Mesothelial cell of epicardium (in vitro differentiated cells): ENCODE measurements at regions not wholly inside any gene's neighbourhood (a gene's known extent, or its start where the extent isn't known, plus 50 kb on each side); places are given as distances from the start of the nearest gene placed in this dataset.

Experiments used
- DNase-seq, 2 experiments: peaks; one replicate each; pipeline ENCODE4 v3.0.0; 2021; ENCODE audit warnings: low spot score in 2 of 2; ENCODE audit not compliant: unreplicated experiment in 2 of 2
- H3K27ac Mint-ChIP-seq: 2 replicates; pipeline ENCODE4 v1.8.0; 2021; ENCODE audit warnings: mixed read lengths
- H3K27me3 Mint-ChIP-seq: 2 replicates; pipeline ENCODE4 v1.8.0; 2021; ENCODE audit warnings: low read depth, mixed read lengths
- H3K36me3 Mint-ChIP-seq: 2 replicates; pipeline ENCODE4 v1.8.0; 2021; ENCODE audit warnings: mixed read lengths
- H3K4me1 Mint-ChIP-seq: 2 replicates; pipeline ENCODE4 v1.8.0; 2021; ENCODE audit warnings: mixed read lengths
- H3K4me3 Mint-ChIP-seq: 2 replicates; pipeline ENCODE4 v1.8.0; 2021; ENCODE audit warnings: mild to moderate bottlenecking, moderate library complexity, mixed read lengths
- H3K9me3 Mint-ChIP-seq: 2 replicates; pipeline ENCODE4 v1.8.0; 2021; ENCODE audit warnings: mixed read lengths
- CTCF ChIP-seq: fragments of 200-600 bp; sonication (generic); IDR thresholded peaks from one replicate; pipeline ENCODE4 v1.5.0; 2021; ENCODE audit warnings: antibody characterized with exemption; ENCODE audit not compliant: unreplicated experiment

- no peaks in the 10 kb centered on the region for H3K4me1 Mint-ChIP-seq
Measured at GRCh38 chr4:138758876-138759553, 256.6 kb upstream of the NOCT start.

DNA sequence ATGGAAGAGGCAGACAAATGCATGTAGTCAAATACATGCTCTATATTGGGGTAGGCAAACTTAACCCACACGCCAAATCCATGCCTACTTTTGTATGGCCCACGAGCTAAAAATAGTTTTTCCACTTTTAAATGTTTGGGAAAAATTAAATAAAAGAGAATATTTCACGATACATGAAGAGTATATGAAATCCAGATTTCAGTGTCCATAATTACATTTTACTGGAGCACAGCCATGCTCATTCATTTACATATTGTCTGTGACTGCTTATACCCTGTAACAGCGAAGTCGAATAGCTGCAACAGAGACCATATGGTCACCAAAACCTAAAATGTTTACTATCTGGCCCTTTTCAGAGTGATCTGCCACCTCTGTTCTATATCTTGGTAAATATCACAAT is 257.4 kb upstream of the NOCT start:
- H3K4me3 Mint-ChIP-seq, result no peak overlapping the region
- H3K27me3 Mint-ChIP-seq, result no peaks in the 10 kb centered on the region
- H3K27ac Mint-ChIP-seq, result no peak overlapping the region
- peaks cover 14% of the 10 kb centered on the region for H3K9me3 Mint-ChIP-seq
- DNase-seq, result no peak
- no peak for TF ChIP-seq CTCF
- H3K4me1 Mint-ChIP-seq, result no peaks in the 10 kb centered on the region
- H3K36me3 Mint-ChIP-seq, result no peaks in the 10 kb centered on the region

More at GRCh38 chr4:138758876-138759553, 256.6 kb upstream of the NOCT start:
- Mint-ChIP-seq H3K27me3 (no peaks in the 10 kb centered on the region), H3K36me3 (no peaks in the 10 kb centered on the region), H3K4me3 (no peak overlapping the region), H3K9me3 (peaks cover 6% of the 10 kb centered on the region), H3K27ac (no peak overlapping the region)
- TF ChIP-seq CTCF, result no peak
- DNase-seq, result no peak

DNA sequence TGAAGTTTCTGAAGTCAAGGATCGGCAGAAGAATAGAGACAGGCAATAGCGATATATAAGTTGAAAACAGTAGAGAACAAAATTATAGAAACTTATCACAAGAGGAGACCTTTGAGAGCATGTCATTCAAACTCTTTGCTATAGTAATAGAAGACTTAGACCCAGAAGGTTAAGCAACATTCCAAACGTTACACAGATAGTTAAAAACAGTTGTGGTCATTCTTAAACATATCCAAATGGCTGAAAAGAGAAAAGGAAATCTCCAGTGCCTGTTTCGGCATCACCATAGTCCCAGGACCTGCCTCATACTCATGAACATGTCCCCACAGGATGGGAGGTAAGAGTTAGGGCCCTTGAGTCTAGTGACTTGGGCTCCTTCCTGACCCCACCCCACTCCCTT is 258.1 kb upstream of the NOCT start:
- H3K27ac Mint-ChIP-seq, result no peak overlapping the region
- H3K4me3 Mint-ChIP-seq, result no peak overlapping the region
- H3K27me3 Mint-ChIP-seq, result no peaks in the 10 kb centered on the region

DNA sequence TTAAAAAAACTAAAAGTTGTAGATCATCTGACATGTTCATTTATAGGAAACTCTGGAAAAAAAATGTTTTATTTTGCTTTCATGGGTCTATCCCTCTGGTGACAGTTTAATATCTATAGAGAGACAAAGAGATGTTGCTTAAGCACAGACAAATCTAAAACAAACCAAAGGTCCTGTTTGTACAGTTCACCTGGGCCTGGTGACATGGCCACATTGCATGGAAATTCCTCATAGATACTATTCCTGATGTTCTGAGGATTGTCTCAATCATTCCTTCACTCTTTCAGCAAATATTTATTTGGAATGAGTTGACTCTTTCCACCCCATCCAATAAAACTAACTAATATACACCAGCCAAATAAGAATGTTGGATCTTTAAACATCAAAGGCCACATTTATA is 259.1 kb upstream of the NOCT start:
- no peaks in the 10 kb centered on the region for H3K27me3 Mint-ChIP-seq
- DNase-seq, result no peak
- no peaks in the 10 kb centered on the region for H3K4me1 Mint-ChIP-seq

More for the DNA sequence above, 258.1 kb upstream of the NOCT start:
- Mint-ChIP-seq H3K9me3 (peaks cover 21% of the 10 kb centered on the region), H3K36me3 (no peaks in the 10 kb centered on the region), H3K4me1 (no peaks in the 10 kb centered on the region)
- DNase-seq, result no peak
- no peak for TF ChIP-seq CTCF

DNA sequence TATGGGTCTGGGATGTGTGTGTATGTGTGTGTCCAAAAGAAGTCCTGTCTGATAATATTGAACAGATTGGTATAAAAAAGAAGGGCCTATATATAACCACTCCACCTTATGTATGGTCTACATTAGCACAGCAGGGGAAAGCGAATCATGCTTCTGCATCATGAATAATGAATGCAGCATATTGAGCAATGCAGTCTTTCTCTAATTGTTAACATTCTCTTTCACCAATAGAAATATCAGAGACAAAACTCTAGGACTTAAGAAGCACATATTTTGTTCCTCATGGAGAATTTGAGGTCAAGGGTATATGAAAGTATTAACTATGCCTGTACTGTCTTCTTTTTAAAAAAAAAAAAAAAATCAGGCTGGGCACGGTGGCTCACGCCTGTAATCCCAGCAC is 264.3 kb upstream of the NOCT start:
- Mint-ChIP-seq H3K27me3 (no peaks in the 10 kb centered on the region), H3K9me3 (peaks cover 26% of the 10 kb centered on the region), H3K4me1 (peaks cover 17% of the 10 kb centered on the region), H3K36me3 (no peaks in the 10 kb centered on the region), H3K27ac (no peak overlapping the region), H3K4me3 (no peak overlapping the region)
- DNase-seq, result no peak
- no peak for TF ChIP-seq CTCF

More for the DNA sequence above, 259.1 kb upstream of the NOCT start:
- Mint-ChIP-seq H3K36me3 (no peaks in the 10 kb centered on the region), H3K27ac (no peak overlapping the region), H3K4me3 (no peak overlapping the region), H3K9me3 (peaks cover 26% of the 10 kb centered on the region)
- TF ChIP-seq CTCF, result no peak
